HCT116 (cell line): ENCODE measurements at regions not wholly inside any gene's neighbourhood (a gene's known extent, or its start where the extent isn't known, plus 50 kb on each side); places are given as distances from the start of the nearest gene placed in this dataset.
"Not testable (repeated sequence)": the region's sequence is repeated elsewhere in the genome, so short reads cannot be mapped to it uniquely, and the experiment has no call there.

Experiments
- ATAC-seq: fragments of 200-7000 bp; cut with Tn5 transposase; 2 replicates; pipeline ENCODE4 v1.9.1; 2020; ENCODE audit warnings: mild to moderate bottlenecking, moderate library complexity
- BruUV-seq: library from RNA; stranded (reverse); fragments of 400-500 nt; replicated peaks from 2 replicates; lab custom pipeline; 2021; lab: Mats Ljungman, UMichigan
- CTCF ChIA-PET: fragments of 300-600 bp; sonication (Branson Sonifier 250); formaldehyde crosslinking; loops from one replicate; lab custom pipeline; 2021; ENCODE audit warnings: antibody characterized with exemption; lab: Charles Lee
- POLR2A ChIA-PET: fragments of 300-600, 350-600 bp; sonication (Branson Sonifier 250); formaldehyde crosslinking; loops from one replicate; lab custom pipeline; 2021; ENCODE audit warnings: antibody characterized with exemption; lab: Charles Lee
- RAD21 ChIA-PET, 2 experiments: fragments of 300-600 bp; sonication (Branson Sonifier 250); formaldehyde crosslinking; loops; one replicate each; lab custom pipeline; 2023; ENCODE audit warnings: low total read pairs in 2 of 2; ENCODE audit not compliant: uncharacterized antibody in 2 of 2, unreplicated experiment in 2 of 2, low non-redundant PET in 1 of 2; lab: Charles Lee
- DNase-seq: peaks from one replicate; pipeline ENCODE4 v3.0.0-alpha.2; 2010; ENCODE audit warnings: low read depth, low spot score
- H2AFZ ChIP-seq: fragments of 200-600 bp; shearing (Covaris generic), sonication (generic); 2 replicates; pipeline ENCODE4 v1.6.1; 2017; ENCODE audit warnings: low read depth, mixed run types, mixed read lengths, antibody characterized with exemption, low read length; ENCODE audit not compliant: poor library complexity, severe bottlenecking
- H3K27ac ChIP-seq: 2 replicates; pipeline ENCODE4 v1.5.1; 2012; ENCODE audit warnings: low read depth, low read length
- H3K27me3 ChIP-seq: fragments of 200-600 bp; sonication (generic); 2 replicates; pipeline ENCODE4 v1.6.1; 2016; ENCODE audit warnings: mixed run types, low read length, mixed read lengths; ENCODE audit not compliant: insufficient read depth
- H3K36me3 ChIP-seq, 2 experiments: fragments of 200-500 bp in 1 of 2; fragments of 200-600 bp in 1 of 2; sonication (Bioruptor generic) in 1 of 2; sonication (generic) in 1 of 2; 2 replicates each; pipeline versions ENCODE4 v1.5.1 to v1.6.1; 2014 to 2016; ENCODE audit warnings: low read length in 2 of 2, inconsistent platforms in 1 of 2, mixed read lengths in 1 of 2, mixed run types in 1 of 2; ENCODE audit not compliant: insufficient read depth in 2 of 2, control insufficient read depth in 1 of 2
- H3K4me1 ChIP-seq, 2 experiments: fragments of 200-600 bp in 1 of 2; sonication (generic) in 1 of 2; 2 replicates each; pipeline versions ENCODE4 v1.5.1 to v1.6.1; 2012 to 2017; ENCODE audit warnings: low read length in 2 of 2, inconsistent platforms in 1 of 2, mild to moderate bottlenecking in 1 of 2, mixed read lengths in 1 of 2, mixed run types in 1 of 2, moderate library complexity in 1 of 2; ENCODE audit not compliant: insufficient read depth in 2 of 2, control insufficient read depth in 1 of 2
- H3K4me2 ChIP-seq: fragments of 200-600 bp; sonication (generic); 2 replicates; pipeline ENCODE4 v1.6.1; 2017; ENCODE audit warnings: mixed run types, low read length, mixed read lengths
- H3K4me3 ChIP-seq, 2 experiments: fragments of 200-600 bp in 1 of 2; sonication (generic) in 1 of 2; replicated peaks in 1 of 2; 2 replicates each; pipeline ENCODE4 v1.5.1; 2011 to 2016; ENCODE audit warnings: low read length in 2 of 2, control low read depth in 1 of 2, low read depth in 1 of 2, mild to moderate bottlenecking in 1 of 2, mixed read lengths in 1 of 2, mixed run types in 1 of 2
- H3K79me2 ChIP-seq: fragments of 200-600 bp; sonication (generic); 2 replicates; pipeline ENCODE4 v1.6.1; 2017; ENCODE audit warnings: mild to moderate bottlenecking, mixed run types, low read length, moderate library complexity, mixed read lengths; ENCODE audit not compliant: insufficient read depth
- H3K9ac ChIP-seq: fragments of 200-600 bp; sonication (generic); 2 replicates; pipeline ENCODE4 v1.6.1; 2016; ENCODE audit warnings: low read length, mixed read lengths
- H3K9me2 ChIP-seq: fragments of 200-600 bp; sonication (generic), shearing (Covaris generic); 2 replicates; pipeline ENCODE4 v1.6.1; 2017; ENCODE audit warnings: mixed run types, mild to moderate bottlenecking, moderate library complexity; ENCODE audit not compliant: insufficient read depth
- H3K9me3 ChIP-seq, 2 experiments: fragments of 200-500 bp in 1 of 2; fragments of 200-600 bp in 1 of 2; sonication (Bioruptor generic) in 1 of 2; sonication (generic) in 1 of 2; 2 replicates each; pipeline ENCODE4 v1.6.1; 2014 to 2017; ENCODE audit warnings: low read length in 2 of 2, mixed read lengths in 2 of 2, inconsistent platforms in 1 of 2, low read depth in 1 of 2, mild to moderate bottlenecking in 1 of 2, mixed run types in 1 of 2, moderate library complexity in 1 of 2; ENCODE audit not compliant: control insufficient read depth in 1 of 2, insufficient read depth in 1 of 2
- H4K20me1 ChIP-seq: fragments of 200-600 bp; sonication (generic), shearing (Covaris generic); 2 replicates; pipeline ENCODE4 v1.6.1; 2017; ENCODE audit warnings: mixed run types, mild to moderate bottlenecking, moderate library complexity; ENCODE audit not compliant: insufficient read depth
- ATF3 ChIP-seq: IDR thresholded peaks from 2 replicates; pipeline ENCODE4 v1.6.1; 2012
- CBX3 ChIP-seq: IDR thresholded peaks from 2 replicates; pipeline ENCODE4 v1.6.1; 2012; ENCODE audit warnings: low read depth
- CEBPB ChIP-seq: IDR thresholded peaks from 2 replicates; pipeline ENCODE4 v1.6.1; 2012; ENCODE audit warnings: low read depth
- CTCF ChIP-seq, 3 experiments: fragments of 200-600 bp in 1 of 3; sonication (generic) in 1 of 3; IDR thresholded peaks in 2 of 3; conservative IDR thresholded peaks in 1 of 3; 2 replicates each; pipeline ENCODE4 v1.5.1; 2012 to 2017; ENCODE audit warnings: low read depth in 2 of 3, low read length in 2 of 3, antibody characterized with exemption in 1 of 3, borderline replicate concordance in 1 of 3, control low read depth in 1 of 3, mild to moderate bottlenecking in 1 of 3, mixed read lengths in 1 of 3, mixed run types in 1 of 3, moderate library complexity in 1 of 3; ENCODE audit not compliant: insufficient read depth in 1 of 3
- EGR1 ChIP-seq: IDR thresholded peaks from 2 replicates; pipeline ENCODE4 v1.6.1; 2012; ENCODE audit warnings: low read depth
- EZH2 ChIP-seq: fragments of 200-600 bp; sonication (generic); IDR thresholded peaks from 2 replicates; pipeline ENCODE4 v1.6.1; 2017; ENCODE audit warnings: antibody characterized with exemption, mixed run types
- EZH2phosphoT487 ChIP-seq: fragments of 200-600 bp; IDR thresholded peaks from 2 replicates; pipeline ENCODE4 v1.6.1; 2018; ENCODE audit warnings: antibody characterized with exemption, borderline replicate concordance
- FOSL1 ChIP-seq: IDR thresholded peaks from 2 replicates; pipeline ENCODE4 v1.6.1; 2012; ENCODE audit warnings: low read depth
- MAX ChIP-seq: IDR thresholded peaks from 2 replicates; pipeline ENCODE4 v1.6.1; 2012
- RAD21 ChIP-seq: IDR thresholded peaks from 2 replicates; pipeline ENCODE4 v1.6.1; 2012; ENCODE audit warnings: low read depth, mild to moderate bottlenecking
- SIN3A ChIP-seq: IDR thresholded peaks from 2 replicates; pipeline ENCODE4 v1.6.1; 2012; ENCODE audit warnings: low read depth
- SP1 ChIP-seq: IDR thresholded peaks from 2 replicates; pipeline ENCODE4 v1.6.1; 2012; ENCODE audit warnings: low read depth
- SRF ChIP-seq: IDR thresholded peaks from 2 replicates; pipeline ENCODE4 v1.6.1; 2012; ENCODE audit warnings: low read depth
- YY1 ChIP-seq: IDR thresholded peaks from 2 replicates; pipeline ENCODE4 v1.6.1; 2011; ENCODE audit warnings: low read length, low read depth, moderate library complexity, mild to moderate bottlenecking; ENCODE audit not compliant: insufficient replicate concordance; ENCODE audit errors: extremely low read depth
- ZBTB33 ChIP-seq: IDR thresholded peaks from 2 replicates; pipeline ENCODE4 v1.6.1; 2011; ENCODE audit warnings: mild to moderate bottlenecking, low read length, moderate library complexity; ENCODE audit not compliant: insufficient replicate concordance; ENCODE audit errors: extremely low read depth
- intact Hi-C: fragments of 100-400 bp; cut with micrococcal nuclease; formaldehyde crosslinking; loops from 2 replicates; pipeline ENCODE4 v1.10.0; 2022

GRCh38 chr9:25801989-25802388 is 123.7 kb upstream of the TUSC1 start:
- ATAC-seq, H3K9ac ChIP-seq, POLR2A ChIA-PET, RAD21 ChIA-PET, intact Hi-C loops, H3K27me3 ChIP-seq, H4K20me1 ChIP-seq, H3K9me2 ChIP-seq, H3K4me1 ChIP-seq, BruUV-seq, CTCF ChIA-PET, H3K36me3 ChIP-seq, DNase-seq, H3K79me2 ChIP-seq, H2AFZ ChIP-seq, H3K27ac ChIP-seq, H3K4me2 ChIP-seq, H3K4me3 ChIP-seq: not testable (repeated sequence)
- H3K9me3 ChIP-seq = peaks cover 6 to 20% of the 10 kb centered on the region in 2 experiments; a peak in 3 of 4 replicates

GRCh38 chr9:25773805-25774204 is 95.6 kb upstream of the TUSC1 start:
- ChIA-PET POLR2A (no interaction called here), CTCF (no interaction called here)
- TF ChIP-seq EZH2phosphoT487 = no peak
- TF ChIP-seq CEBPB = no peak
- TF ChIP-seq EGR1 = no peak
- no peak for TF ChIP-seq RAD21
- no peak for TF ChIP-seq SP1
- TF ChIP-seq MAX = no peak
- no peak for TF ChIP-seq ATF3
- no peak for TF ChIP-seq SRF
- TF ChIP-seq CBX3 = no peak
- no peak for TF ChIP-seq CTCF (IDR thresholded peaks at IDR 0.05 in 2 of 3, conservative IDR thresholded peaks at IDR 0.05 in 1 of 3; ENCODE audit: borderline replicate concordance in 1 of 3, insufficient read depth in 1 of 3, low read depth in 2 of 3, low read length in 2 of 3)
- no peak for TF ChIP-seq FOSL1
- no peak for TF ChIP-seq ZBTB33
- no peak for TF ChIP-seq EZH2
- no peak for TF ChIP-seq YY1
- no peak for TF ChIP-seq SIN3A

More at GRCh38 chr9:25773805-25774204, 95.6 kb upstream of the TUSC1 start:
- no peak overlapping the region for H3K27ac ChIP-seq
- RAD21 ChIA-PET = no interaction called here
- DNase-seq = no peak
- no peak for ATAC-seq
- H4K20me1 ChIP-seq = no peaks in the 10 kb centered on the region
- H3K36me3 ChIP-seq = no peaks in the 10 kb centered on the region
- no peaks in the 10 kb centered on the region for H3K79me2 ChIP-seq
- no peaks in the 10 kb centered on the region for H3K27me3 ChIP-seq
- H3K9me3 ChIP-seq = peaks cover 7 to 12% of the 10 kb centered on the region in 2 experiments; a peak in 2 of 4 replicates
- BruUV-seq = no TSS peak
- H3K9me2 ChIP-seq = no peaks in the 10 kb centered on the region
- intact Hi-C loops = no loop called here
- no peak overlapping the region for H2AFZ ChIP-seq
- H3K4me1 ChIP-seq = no peaks in the 10 kb centered on the region
- no peak overlapping the region for H3K9ac ChIP-seq
- H3K4me2 ChIP-seq = no peak overlapping the region
- H3K4me3 ChIP-seq = no peak overlapping the region
